ENCODE measurements at regions not wholly inside any gene's neighbourhood (a gene's known extent, or its start where the extent isn't known, plus 50 kb on each side); places are given as distances from the start of the nearest gene placed in this dataset.

DNA sequence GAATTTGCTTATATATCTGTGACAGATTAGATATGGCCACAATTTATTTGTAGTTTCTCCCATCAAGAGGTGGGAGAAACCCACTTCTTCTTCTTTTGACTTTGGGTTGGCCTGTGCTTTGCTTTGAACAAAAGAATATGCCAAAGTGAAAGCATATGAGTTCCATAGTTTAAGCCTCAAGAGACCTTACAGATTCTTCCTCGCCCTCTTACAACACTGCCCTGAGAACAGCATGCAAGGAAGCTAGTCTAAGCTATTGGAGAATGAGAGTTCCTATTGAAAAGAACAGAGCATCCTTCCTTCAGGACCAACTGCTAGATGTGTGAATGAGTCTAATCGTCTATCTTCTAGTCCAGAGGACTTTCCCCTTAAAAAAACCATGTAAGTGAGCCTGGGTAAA lies 394.8 kb downstream of the TUSC7 start:
- Histone ChIP-seq H3K4me2 (ENCODE audit: low read length) (no peak overlapping the region), H3K27ac (ENCODE audit: low read length) (no peak overlapping the region), H3K27me3 (ENCODE audit: low read depth, low read length) (no peaks in the 10 kb centered on the region), H3K9me3 (ENCODE audit: insufficient read depth, low read length) (no peaks in the 10 kb centered on the region), H3K79me2 (ENCODE audit: low read length) (no peaks in the 10 kb centered on the region), H4K20me1 (ENCODE audit: insufficient read depth, low read length) (no peaks in the 10 kb centered on the region), H3K4me3 (ENCODE audit: low read length) (no peak overlapping the region), H2AFZ (ENCODE audit: low read depth, low read length) (no peak overlapping the region), H3K4me1 (ENCODE audit: low read length) (no peaks in the 10 kb centered on the region), H3K36me3 (replicated peaks; ENCODE audit: low read depth, low read length) (no peaks in the 10 kb centered on the region), H3K9ac (ENCODE audit: low read length) (no peak overlapping the region)
- TF ChIP-seq EZH2phosphoT487 (IDR thresholded peaks at IDR 0.05; ENCODE audit: low read depth) = no peak
- TF ChIP-seq, protein P1, sequence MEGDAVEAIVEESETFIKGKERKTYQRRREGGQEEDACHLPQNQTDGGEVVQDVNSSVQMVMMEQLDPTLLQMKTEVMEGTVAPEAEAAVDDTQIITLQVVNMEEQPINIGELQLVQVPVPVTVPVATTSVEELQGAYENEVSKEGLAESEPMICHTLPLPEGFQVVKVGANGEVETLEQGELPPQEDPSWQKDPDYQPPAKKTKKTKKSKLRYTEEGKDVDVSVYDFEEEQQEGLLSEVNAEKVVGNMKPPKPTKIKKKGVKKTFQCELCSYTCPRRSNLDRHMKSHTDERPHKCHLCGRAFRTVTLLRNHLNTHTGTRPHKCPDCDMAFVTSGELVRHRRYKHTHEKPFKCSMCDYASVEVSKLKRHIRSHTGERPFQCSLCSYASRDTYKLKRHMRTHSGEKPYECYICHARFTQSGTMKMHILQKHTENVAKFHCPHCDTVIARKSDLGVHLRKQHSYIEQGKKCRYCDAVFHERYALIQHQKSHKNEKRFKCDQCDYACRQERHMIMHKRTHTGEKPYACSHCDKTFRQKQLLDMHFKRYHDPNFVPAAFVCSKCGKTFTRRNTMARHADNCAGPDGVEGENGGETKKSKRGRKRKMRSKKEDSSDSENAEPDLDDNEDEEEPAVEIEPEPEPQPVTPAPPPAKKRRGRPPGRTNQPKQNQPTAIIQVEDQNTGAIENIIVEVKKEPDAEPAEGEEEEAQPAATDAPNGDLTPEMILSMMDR (IDR thresholded peaks at IDR 0.05; ENCODE audit: low read depth, low read length) = no peak

DNA sequence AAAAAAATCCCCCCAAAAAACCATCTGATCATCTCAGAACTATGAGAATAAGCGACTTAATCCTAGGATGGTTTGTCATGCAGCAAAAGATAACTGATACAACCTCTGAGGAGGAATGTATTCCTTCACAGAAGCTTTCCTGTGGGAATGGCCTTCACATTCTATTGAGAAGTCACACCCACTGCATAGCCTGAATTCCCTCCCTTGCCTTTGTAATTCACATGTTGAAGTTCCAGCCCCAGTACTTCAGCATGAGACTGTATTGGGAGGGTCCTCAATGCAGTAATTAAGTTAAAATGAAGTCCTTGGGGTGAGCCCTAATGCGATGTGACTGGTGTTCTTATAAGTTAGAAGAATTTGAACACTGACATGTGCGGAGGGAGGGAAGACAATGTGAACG lies 395.2 kb downstream of the TUSC7 start:
- no peak overlapping the region for H2AFZ ChIP-seq (ENCODE audit: low read depth, low read length)
- H3K27me3 ChIP-seq (ENCODE audit: low read depth, low read length) = no peaks in the 10 kb centered on the region
- no peak overlapping the region for H3K4me2 ChIP-seq (ENCODE audit: low read length)
- H4K20me1 ChIP-seq (ENCODE audit: insufficient read depth, low read length) = no peaks in the 10 kb centered on the region
- H3K4me1 ChIP-seq (ENCODE audit: low read length) = no peaks in the 10 kb centered on the region
- no peaks in the 10 kb centered on the region for H3K9me3 ChIP-seq (ENCODE audit: insufficient read depth, low read length)
- H3K9ac ChIP-seq (ENCODE audit: low read length) = no peak overlapping the region
- no peaks in the 10 kb centered on the region for H3K36me3 ChIP-seq (replicated peaks; ENCODE audit: low read depth, low read length)
- TF ChIP-seq EZH2phosphoT487 (IDR thresholded peaks at IDR 0.05; ENCODE audit: low read depth) = no peak
- TF ChIP-seq, protein P1 (IDR thresholded peaks at IDR 0.05; ENCODE audit: low read depth, low read length) = no peak
- no peak overlapping the region for H3K4me3 ChIP-seq (ENCODE audit: low read length)
- H3K27ac ChIP-seq (ENCODE audit: low read length) = no peak overlapping the region
- H3K79me2 ChIP-seq (ENCODE audit: low read length) = no peaks in the 10 kb centered on the region

DNA sequence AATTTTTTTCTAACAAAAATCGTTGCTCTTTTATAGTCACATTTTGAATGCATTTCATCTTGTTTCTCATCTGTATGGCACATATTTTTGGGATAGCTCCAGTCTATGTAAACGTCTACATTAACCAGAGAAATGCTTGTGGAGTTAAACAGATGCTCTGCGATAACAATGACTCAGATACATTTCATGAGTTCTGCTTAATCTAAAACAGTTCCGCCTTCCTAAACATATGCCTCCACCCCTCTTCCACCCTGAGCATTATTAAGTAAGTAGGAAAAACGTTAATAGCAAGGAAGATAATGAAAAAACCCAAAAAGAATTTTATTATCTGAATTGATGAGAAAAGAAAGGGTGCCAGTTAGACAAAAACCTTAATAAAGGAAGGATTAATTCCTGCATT lies 396.1 kb downstream of the TUSC7 start:
- Histone ChIP-seq H2AFZ (ENCODE audit: low read depth, low read length) (no peak overlapping the region), H3K27ac (ENCODE audit: low read length) (no peak overlapping the region), H3K79me2 (ENCODE audit: low read length) (no peaks in the 10 kb centered on the region)

DNA sequence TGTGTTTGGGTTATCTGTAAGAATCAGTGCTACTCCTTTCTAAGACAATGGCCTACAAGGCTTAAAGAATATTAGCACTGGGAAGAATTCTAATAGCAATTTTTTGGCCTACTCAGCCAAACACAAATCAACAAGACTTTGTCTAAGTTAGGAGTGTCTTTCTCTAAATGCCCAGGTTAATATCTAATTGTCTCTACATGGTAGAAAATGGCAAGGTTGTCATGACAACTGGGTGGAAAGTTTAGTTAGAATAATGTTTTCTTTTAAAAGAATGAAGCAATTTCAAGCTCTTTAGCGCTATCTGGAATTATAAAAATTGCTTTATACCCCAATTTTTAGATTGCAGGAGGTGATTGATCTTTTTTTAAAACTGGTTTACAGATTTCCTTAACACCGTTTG lies 396.8 kb downstream of the TUSC7 start:
- no peak overlapping the region for H3K27ac ChIP-seq (ENCODE audit: low read length)
- H3K9ac ChIP-seq (ENCODE audit: low read length) = no peak overlapping the region
- no peak overlapping the region for H3K4me2 ChIP-seq (ENCODE audit: low read length)
- H3K4me1 ChIP-seq (ENCODE audit: low read length) = no peaks in the 10 kb centered on the region
- H4K20me1 ChIP-seq (ENCODE audit: insufficient read depth, low read length) = no peaks in the 10 kb centered on the region
- no peaks in the 10 kb centered on the region for H3K9me3 ChIP-seq (ENCODE audit: insufficient read depth, low read length)
- H3K79me2 ChIP-seq (ENCODE audit: low read length) = no peaks in the 10 kb centered on the region
- no peaks in the 10 kb centered on the region for H3K27me3 ChIP-seq (ENCODE audit: low read depth, low read length)
- no peaks in the 10 kb centered on the region for H3K36me3 ChIP-seq (replicated peaks; ENCODE audit: low read depth, low read length)
- H3K4me3 ChIP-seq (ENCODE audit: low read length) = no peak overlapping the region
- H2AFZ ChIP-seq (ENCODE audit: low read depth, low read length) = no peak overlapping the region
- TF ChIP-seq, protein P1 (IDR thresholded peaks at IDR 0.05; ENCODE audit: low read depth, low read length) = no peak
- no peak for TF ChIP-seq EZH2phosphoT487 (IDR thresholded peaks at IDR 0.05; ENCODE audit: low read depth)

More for the DNA sequence above, 396.1 kb downstream of the TUSC7 start:
- TF ChIP-seq, protein P1 (IDR thresholded peaks at IDR 0.05; ENCODE audit: low read depth, low read length) = no peak
- TF ChIP-seq EZH2phosphoT487 (IDR thresholded peaks at IDR 0.05; ENCODE audit: low read depth) = no peak
- no peak overlapping the region for H3K4me3 ChIP-seq (ENCODE audit: low read length)
- H4K20me1 ChIP-seq (ENCODE audit: insufficient read depth, low read length) = no peaks in the 10 kb centered on the region
- no peaks in the 10 kb centered on the region for H3K4me1 ChIP-seq (ENCODE audit: low read length)
- H3K9me3 ChIP-seq (ENCODE audit: insufficient read depth, low read length) = no peaks in the 10 kb centered on the region
- no peak overlapping the region for H3K9ac ChIP-seq (ENCODE audit: low read length)
- no peaks in the 10 kb centered on the region for H3K27me3 ChIP-seq (ENCODE audit: low read depth, low read length)
- H3K4me2 ChIP-seq (ENCODE audit: low read length) = no peak overlapping the region
- no peaks in the 10 kb centered on the region for H3K36me3 ChIP-seq (replicated peaks; ENCODE audit: low read depth, low read length)

Data from OCI-LY3 (cell line).